PFSK-1 (cell line): ENCODE measurements at regions not wholly inside any gene's neighbourhood (a gene's known extent, or its start where the extent isn't known, plus 50 kb on each side); places are given as distances from the start of the nearest gene placed in this dataset.

Experiments
- POLR2AphosphoS5 ChIP-seq: IDR thresholded peaks from 2 replicates; pipeline ENCODE4 v1.6.1; 2012; ENCODE audit warnings: low read depth, mild to moderate bottlenecking, control low read depth, low read length, moderate library complexity
- SIN3A ChIP-seq: IDR thresholded peaks from 2 replicates; pipeline ENCODE4 v1.6.1; 2012; ENCODE audit warnings: mild to moderate bottlenecking, low read length, moderate library complexity, borderline replicate concordance; ENCODE audit not compliant: insufficient read depth
- TAF1 ChIP-seq: IDR thresholded peaks from 2 replicates; pipeline ENCODE4 v1.6.1; 2012; ENCODE audit warnings: low read length, control low read depth, borderline replicate concordance; ENCODE audit not compliant: insufficient read depth
- TF ChIP-seq, protein P1 (sequence below), 2 experiments: IDR thresholded peaks; 2 replicates each; pipeline versions ENCODE4 v1.6.1 to v1.8.0; 2011 to 2012; ENCODE audit warnings: low read depth in 2 of 2, low read length in 2 of 2, control low read depth in 1 of 2, inconsistent platforms in 1 of 2, mild to moderate bottlenecking in 1 of 2, moderate library complexity in 1 of 2; ENCODE audit not compliant: insufficient read depth in 1 of 2

DNA sequence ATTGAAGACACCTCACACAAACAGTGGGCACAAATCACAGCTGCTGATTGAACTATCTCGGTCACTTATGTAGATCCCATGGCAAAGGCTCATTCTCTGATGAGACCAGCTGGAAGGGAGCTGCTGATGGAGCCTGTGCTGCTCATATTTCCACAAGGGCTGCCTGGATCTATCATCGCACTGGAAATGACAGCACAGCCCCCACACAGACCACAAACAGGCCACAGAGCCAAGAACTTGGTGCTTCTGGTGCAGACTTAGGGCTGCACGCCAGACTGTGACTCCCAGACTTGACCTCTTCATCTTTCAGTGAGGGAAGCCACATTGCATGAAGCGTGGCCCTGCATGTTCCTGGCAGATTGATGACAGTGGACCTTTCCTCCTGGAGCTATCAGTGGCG is 197.6 kb downstream of the MINAR1 start:
- no peak for TF ChIP-seq TAF1
- no peak for TF ChIP-seq POLR2AphosphoS5
- TF ChIP-seq, protein P1, sequence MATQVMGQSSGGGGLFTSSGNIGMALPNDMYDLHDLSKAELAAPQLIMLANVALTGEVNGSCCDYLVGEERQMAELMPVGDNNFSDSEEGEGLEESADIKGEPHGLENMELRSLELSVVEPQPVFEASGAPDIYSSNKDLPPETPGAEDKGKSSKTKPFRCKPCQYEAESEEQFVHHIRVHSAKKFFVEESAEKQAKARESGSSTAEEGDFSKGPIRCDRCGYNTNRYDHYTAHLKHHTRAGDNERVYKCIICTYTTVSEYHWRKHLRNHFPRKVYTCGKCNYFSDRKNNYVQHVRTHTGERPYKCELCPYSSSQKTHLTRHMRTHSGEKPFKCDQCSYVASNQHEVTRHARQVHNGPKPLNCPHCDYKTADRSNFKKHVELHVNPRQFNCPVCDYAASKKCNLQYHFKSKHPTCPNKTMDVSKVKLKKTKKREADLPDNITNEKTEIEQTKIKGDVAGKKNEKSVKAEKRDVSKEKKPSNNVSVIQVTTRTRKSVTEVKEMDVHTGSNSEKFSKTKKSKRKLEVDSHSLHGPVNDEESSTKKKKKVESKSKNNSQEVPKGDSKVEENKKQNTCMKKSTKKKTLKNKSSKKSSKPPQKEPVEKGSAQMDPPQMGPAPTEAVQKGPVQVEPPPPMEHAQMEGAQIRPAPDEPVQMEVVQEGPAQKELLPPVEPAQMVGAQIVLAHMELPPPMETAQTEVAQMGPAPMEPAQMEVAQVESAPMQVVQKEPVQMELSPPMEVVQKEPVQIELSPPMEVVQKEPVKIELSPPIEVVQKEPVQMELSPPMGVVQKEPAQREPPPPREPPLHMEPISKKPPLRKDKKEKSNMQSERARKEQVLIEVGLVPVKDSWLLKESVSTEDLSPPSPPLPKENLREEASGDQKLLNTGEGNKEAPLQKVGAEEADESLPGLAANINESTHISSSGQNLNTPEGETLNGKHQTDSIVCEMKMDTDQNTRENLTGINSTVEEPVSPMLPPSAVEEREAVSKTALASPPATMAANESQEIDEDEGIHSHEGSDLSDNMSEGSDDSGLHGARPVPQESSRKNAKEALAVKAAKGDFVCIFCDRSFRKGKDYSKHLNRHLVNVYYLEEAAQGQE (IDR thresholded peaks at IDR 0.05; ENCODE audit: insufficient read depth in 1 of 2, low read depth in 2 of 2, low read length in 2 of 2), result no peak
- no peak for TF ChIP-seq SIN3A
